ENCODE measurements at regions not wholly inside any gene's neighbourhood (a gene's known extent, or its start where the extent isn't known, plus 50 kb on each side); places are given as distances from the start of the nearest gene placed in this dataset.

GRCh38 chr1:193358419-193358818, 172.0 kb upstream of the B3GALT2 start:
- TF ChIP-seq TAF1 (IDR thresholded peaks at IDR 0.05; ENCODE audit: borderline replicate concordance, insufficient read depth, low read length) (no peak), POLR2AphosphoS5 (IDR thresholded peaks at IDR 0.05; ENCODE audit: low read depth, low read length) (no peak), FOXP2 (optimal IDR thresholded peaks at IDR 0.05; ENCODE audit: borderline replicate concordance, extremely low read depth, extremely low read length, insufficient read depth) (no peak), SIN3A (IDR thresholded peaks at IDR 0.05; ENCODE audit: borderline replicate concordance, insufficient read depth, low read length) (no peak), REST (IDR thresholded peaks at IDR 0.05; ENCODE audit: insufficient read depth in 1 of 2, low read depth in 2 of 2, low read length in 2 of 2) (no peak)

- TF ChIP-seq TAF1 (IDR thresholded peaks at IDR 0.05; ENCODE audit: borderline replicate concordance, insufficient read depth, low read length) (no peak), SIN3A (IDR thresholded peaks at IDR 0.05; ENCODE audit: borderline replicate concordance, insufficient read depth, low read length) (no peak), FOXP2 (optimal IDR thresholded peaks at IDR 0.05; ENCODE audit: borderline replicate concordance, extremely low read depth, extremely low read length, insufficient read depth) (no peak), REST (IDR thresholded peaks at IDR 0.05; ENCODE audit: insufficient read depth in 1 of 2, low read depth in 2 of 2, low read length in 2 of 2) (no peak)
Observed at GRCh38 chr1:193356249-193356648, 169.8 kb upstream of the B3GALT2 start.

GRCh38 chr1:193355626-193356025, 169.2 kb upstream of the B3GALT2 start:
- TF ChIP-seq TAF1 (IDR thresholded peaks at IDR 0.05; ENCODE audit: borderline replicate concordance, insufficient read depth, low read length) (no peak), POLR2AphosphoS5 (IDR thresholded peaks at IDR 0.05; ENCODE audit: low read depth, low read length) (no peak), REST (IDR thresholded peaks at IDR 0.05; ENCODE audit: insufficient read depth in 1 of 2, low read depth in 2 of 2, low read length in 2 of 2) (no peak), SIN3A (IDR thresholded peaks at IDR 0.05; ENCODE audit: borderline replicate concordance, insufficient read depth, low read length) (no peak), FOXP2 (optimal IDR thresholded peaks at IDR 0.05; ENCODE audit: borderline replicate concordance, extremely low read depth, extremely low read length, insufficient read depth) (no peak)

- TF ChIP-seq REST (IDR thresholded peaks at IDR 0.05; ENCODE audit: insufficient read depth in 1 of 2, low read depth in 2 of 2, low read length in 2 of 2), result no peak
- TF ChIP-seq SIN3A (IDR thresholded peaks at IDR 0.05; ENCODE audit: borderline replicate concordance, insufficient read depth, low read length), result no peak
- TF ChIP-seq FOXP2 (optimal IDR thresholded peaks at IDR 0.05; ENCODE audit: borderline replicate concordance, extremely low read depth, extremely low read length, insufficient read depth), result no peak
- TF ChIP-seq POLR2AphosphoS5 (IDR thresholded peaks at IDR 0.05; ENCODE audit: low read depth, low read length), result no peak
- no peak for TF ChIP-seq TAF1 (IDR thresholded peaks at IDR 0.05; ENCODE audit: borderline replicate concordance, insufficient read depth, low read length)
Observed at GRCh38 chr1:193355178-193355577, 168.8 kb upstream of the B3GALT2 start.
